Upper lobe of right lung (tissue), 1 donor: ENCODE measurements at regions not wholly inside any gene's neighbourhood (a gene's known extent, or its start where the extent isn't known, plus 50 kb on each side); places are given as distances from the start of the nearest gene placed in this dataset.

Source experiments
- ATAC-seq: fragments of 200-7000 bp; cut with Tn5 transposase; one replicate; pipeline ENCODE4 v1.9.1; 2020; ENCODE audit warnings: mild to moderate bottlenecking, moderate library complexity
- DNase-seq: peaks from one replicate; pipeline ENCODE4 v3.0.0-alpha.2; 2020
- H3K27ac ChIP-seq: fragments of 200-600 bp; one replicate; pipeline ENCODE4 v1.8.0; 2022
- H3K27me3 ChIP-seq: fragments of 200-600 bp; one replicate; pipeline ENCODE4 v1.8.0; 2022; ENCODE audit warnings: mild to moderate bottlenecking
- H3K36me3 ChIP-seq: fragments of 200-600 bp; one replicate; pipeline ENCODE4 v1.8.0; 2022
- H3K4me1 ChIP-seq: fragments of 200-600 bp; one replicate; pipeline ENCODE4 v1.8.0; 2022
- H3K4me3 ChIP-seq: fragments of 200-600 bp; one replicate; pipeline ENCODE4 v1.8.0; 2022; ENCODE audit warnings: mild to moderate bottlenecking
- H3K9me3 ChIP-seq: fragments of 200-600 bp; one replicate; pipeline ENCODE4 v1.8.0; 2022
- intact Hi-C: fragments of 100-400 bp; cut with DNase I; formaldehyde crosslinking; loops from one replicate; pipeline ENCODE4 v1.11.0; 2022
- TF ChIP-seq, protein P1 (sequence below): fragments of 200-600 bp; IDR thresholded peaks from one replicate; pipeline ENCODE4 v1.8.0; 2022; ENCODE audit warnings: antibody characterized with exemption
- donor health status: DM: no; HTN: yes; CAD: no; lungs with severe emphysema.

GRCh38 chr10:78856421-78856820, 212.3 kb upstream of the ZMIZ1 start:
- H3K27me3 ChIP-seq = no peaks in the 10 kb centered on the region
- no peak overlapping the region for H3K27ac ChIP-seq
- H3K9me3 ChIP-seq = no peaks in the 10 kb centered on the region
- H3K4me3 ChIP-seq = no peak overlapping the region
- intact Hi-C loops = no loop called here
- no peak for DNase-seq
- no peaks in the 10 kb centered on the region for H3K4me1 ChIP-seq
- ATAC-seq = peak; percentile 47
- TF ChIP-seq, protein P1, sequence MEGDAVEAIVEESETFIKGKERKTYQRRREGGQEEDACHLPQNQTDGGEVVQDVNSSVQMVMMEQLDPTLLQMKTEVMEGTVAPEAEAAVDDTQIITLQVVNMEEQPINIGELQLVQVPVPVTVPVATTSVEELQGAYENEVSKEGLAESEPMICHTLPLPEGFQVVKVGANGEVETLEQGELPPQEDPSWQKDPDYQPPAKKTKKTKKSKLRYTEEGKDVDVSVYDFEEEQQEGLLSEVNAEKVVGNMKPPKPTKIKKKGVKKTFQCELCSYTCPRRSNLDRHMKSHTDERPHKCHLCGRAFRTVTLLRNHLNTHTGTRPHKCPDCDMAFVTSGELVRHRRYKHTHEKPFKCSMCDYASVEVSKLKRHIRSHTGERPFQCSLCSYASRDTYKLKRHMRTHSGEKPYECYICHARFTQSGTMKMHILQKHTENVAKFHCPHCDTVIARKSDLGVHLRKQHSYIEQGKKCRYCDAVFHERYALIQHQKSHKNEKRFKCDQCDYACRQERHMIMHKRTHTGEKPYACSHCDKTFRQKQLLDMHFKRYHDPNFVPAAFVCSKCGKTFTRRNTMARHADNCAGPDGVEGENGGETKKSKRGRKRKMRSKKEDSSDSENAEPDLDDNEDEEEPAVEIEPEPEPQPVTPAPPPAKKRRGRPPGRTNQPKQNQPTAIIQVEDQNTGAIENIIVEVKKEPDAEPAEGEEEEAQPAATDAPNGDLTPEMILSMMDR = no peak
- no peaks in the 10 kb centered on the region for H3K36me3 ChIP-seq

- no peaks in the 10 kb centered on the region for H3K27me3 ChIP-seq
- TF ChIP-seq, protein P1 = no peak
- H3K4me3 ChIP-seq = no peak overlapping the region
- ATAC-seq (no peak), DNase-seq (no peak)
- H3K27ac ChIP-seq = no peak overlapping the region
- no peaks in the 10 kb centered on the region for H3K9me3 ChIP-seq
- intact Hi-C loops = no loop called here
- no peaks in the 10 kb centered on the region for H3K36me3 ChIP-seq
- no peaks in the 10 kb centered on the region for H3K4me1 ChIP-seq
Measured at GRCh38 chr10:78857193-78857592, 211.6 kb upstream of the ZMIZ1 start.

DNA sequence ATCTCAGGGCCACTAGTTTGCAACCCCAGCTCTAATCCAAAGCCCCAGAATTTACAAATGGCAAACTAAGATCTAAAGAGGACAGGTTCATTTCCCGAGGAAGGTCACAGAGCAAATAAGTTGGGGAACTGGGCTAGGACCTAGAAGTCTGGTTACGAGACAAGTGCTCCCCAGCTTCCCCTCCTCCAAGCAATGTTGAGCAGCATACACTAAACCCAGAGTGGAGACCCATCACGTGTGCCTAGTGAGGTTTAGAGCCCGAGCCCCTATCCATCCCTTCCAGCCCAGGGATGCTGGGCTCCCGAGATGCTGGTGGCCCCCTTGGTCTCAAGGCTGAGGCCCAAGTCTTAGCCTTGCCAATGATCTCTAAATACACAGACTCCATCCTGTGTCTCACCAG, 209.5 kb upstream of the ZMIZ1 start:
- no peak for DNase-seq
- no peaks in the 10 kb centered on the region for H3K36me3 ChIP-seq
- no peaks in the 10 kb centered on the region for H3K4me1 ChIP-seq
- ATAC-seq = no peak
- H3K4me3 ChIP-seq = no peak overlapping the region
- intact Hi-C loops = no loop called here
- H3K27me3 ChIP-seq = no peaks in the 10 kb centered on the region
- no peaks in the 10 kb centered on the region for H3K9me3 ChIP-seq
- TF ChIP-seq, protein P1 = no peak
- no peak overlapping the region for H3K27ac ChIP-seq

GRCh38 chr10:78859769-78860168, 209.0 kb upstream of the ZMIZ1 start:
- no peak overlapping the region for H3K4me3 ChIP-seq
- no peaks in the 10 kb centered on the region for H3K4me1 ChIP-seq
- H3K36me3 ChIP-seq = no peaks in the 10 kb centered on the region
- DNase-seq = no peak
- intact Hi-C loops = no loop called here
- no peaks in the 10 kb centered on the region for H3K9me3 ChIP-seq
- H3K27me3 ChIP-seq = no peaks in the 10 kb centered on the region
- no peak for ATAC-seq
- no peak overlapping the region for H3K27ac ChIP-seq
- TF ChIP-seq, protein P1 = no peak

DNA sequence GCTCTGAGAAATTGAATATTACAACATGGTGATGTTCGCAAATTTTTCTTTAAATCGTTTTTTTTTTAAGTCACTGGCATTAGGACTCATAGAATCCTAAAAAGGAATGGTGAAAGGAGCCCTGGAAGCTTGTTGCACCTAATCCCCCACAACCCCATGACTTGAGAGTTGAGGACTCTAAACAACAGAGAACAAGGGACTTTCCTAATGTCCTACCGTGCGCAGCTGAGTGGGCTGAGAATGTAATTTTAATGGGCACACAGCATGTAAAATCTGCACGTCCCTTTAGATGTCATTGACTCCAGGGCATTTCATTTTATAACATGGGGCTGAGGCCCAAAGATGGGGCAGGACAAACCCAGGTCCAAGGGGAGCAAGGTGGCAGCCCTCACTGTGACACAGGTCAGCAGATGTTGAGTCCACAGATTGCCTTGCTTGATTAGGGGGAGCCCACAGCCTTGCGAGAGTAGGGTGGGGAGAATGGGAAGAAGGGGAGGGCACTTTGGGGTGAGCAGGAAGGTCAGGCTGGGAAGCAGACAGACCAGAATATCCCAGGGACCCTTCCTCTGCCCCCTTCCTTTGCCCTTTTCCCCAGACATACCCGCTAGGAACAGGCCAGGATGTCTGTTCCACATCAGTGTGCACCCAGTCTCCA, 208.4 kb upstream of the ZMIZ1 start:
- intact Hi-C loops = no loop called here

More for the DNA sequence above, 208.4 kb upstream of the ZMIZ1 start:
- H3K4me1 ChIP-seq = peaks cover 2% of the 10 kb centered on the region
- DNase-seq (no peak), ATAC-seq (no peak)
- no peak overlapping the region for H3K27ac ChIP-seq
- H3K9me3 ChIP-seq = no peaks in the 10 kb centered on the region
- no peak overlapping the region for H3K4me3 ChIP-seq
- H3K27me3 ChIP-seq = no peaks in the 10 kb centered on the region
- TF ChIP-seq, protein P1 = no peak
- H3K36me3 ChIP-seq = no peaks in the 10 kb centered on the region
